DND-41 (cell line): ENCODE measurements at regions not wholly inside any gene's neighbourhood (a gene's known extent, or its start where the extent isn't known, plus 50 kb on each side); places are given as distances from the start of the nearest gene placed in this dataset.

Source experiments
- ATAC-seq: fragments of 200-7000 bp; cut with Tn5 transposase; 3 replicates; pipeline ENCODE4 v1.9.1; 2021; ENCODE audit warnings: low read depth; ENCODE audit not compliant: insufficient read depth
- DNase-seq: peaks from one replicate; pipeline ENCODE4 v3.0.0-alpha.2; 2020
- H2AFZ ChIP-seq: 2 replicates; pipeline ENCODE4 v1.6.0; 2012; ENCODE audit warnings: low read depth, low read length
- H3K27ac ChIP-seq: 2 replicates; pipeline ENCODE4 v1.5.1; 2012; ENCODE audit warnings: low read length, inconsistent platforms
- H3K27me3 ChIP-seq: fragments of 200-600 bp; sonication (generic); 2 replicates; pipeline ENCODE4 v1.6.0; 2012; ENCODE audit warnings: low read length, mild to moderate bottlenecking, inconsistent platforms; ENCODE audit not compliant: insufficient read depth, poor library complexity
- H3K36me3 ChIP-seq: 2 replicates; pipeline ENCODE4 v1.5.1; 2012; ENCODE audit warnings: low read length, inconsistent platforms; ENCODE audit not compliant: insufficient read depth
- H3K4me1 ChIP-seq: 2 replicates; pipeline ENCODE4 v1.5.1; 2012; ENCODE audit warnings: mild to moderate bottlenecking, low read length; ENCODE audit not compliant: insufficient read depth
- H3K4me2 ChIP-seq: 2 replicates; pipeline ENCODE4 v1.6.0; 2012; ENCODE audit warnings: mild to moderate bottlenecking, moderate library complexity, low read length, inconsistent platforms; ENCODE audit not compliant: insufficient read depth
- H3K4me3 ChIP-seq, 2 experiments: fragments of 200-600 bp in 1 of 2; shearing (Covaris generic) in 1 of 2; 2 replicates each; pipeline ENCODE4 v1.5.1; 2012 to 2016; ENCODE audit warnings: inconsistent platforms in 2 of 2, low read length in 2 of 2, mild to moderate bottlenecking in 2 of 2, low read depth in 1 of 2, moderate library complexity in 1 of 2
- H3K79me2 ChIP-seq: 2 replicates; pipeline ENCODE4 v1.6.0; 2012; ENCODE audit warnings: low read length, inconsistent platforms; ENCODE audit not compliant: insufficient read depth
- H3K9ac ChIP-seq: 2 replicates; pipeline ENCODE4 v1.6.0; 2012; ENCODE audit warnings: low read depth, mild to moderate bottlenecking, inconsistent platforms, low read length, moderate library complexity
- H3K9me3 ChIP-seq: 2 replicates; pipeline ENCODE4 v1.5.1; 2012; ENCODE audit warnings: low read length, moderate library complexity, mild to moderate bottlenecking, inconsistent platforms; ENCODE audit not compliant: insufficient read depth, severe bottlenecking
- H4K20me1 ChIP-seq: 2 replicates; pipeline ENCODE4 v1.6.0; 2012; ENCODE audit warnings: low read length; ENCODE audit not compliant: insufficient read depth
- EZH2 ChIP-seq: IDR thresholded peaks from 3 replicates; pipeline ENCODE4 v1.6.1; 2012; ENCODE audit warnings: borderline replicate concordance, low read depth, mild to moderate bottlenecking, moderate library complexity, low read length, inconsistent platforms; ENCODE audit not compliant: severe bottlenecking
- TF ChIP-seq, protein P1 (sequence below): IDR thresholded peaks from 2 replicates; pipeline ENCODE4 v1.5.1; 2012; ENCODE audit warnings: borderline replicate concordance, low read length, moderate library complexity, mild to moderate bottlenecking; ENCODE audit not compliant: poor library complexity, severe bottlenecking; ENCODE audit errors: extremely low read depth

DNA sequence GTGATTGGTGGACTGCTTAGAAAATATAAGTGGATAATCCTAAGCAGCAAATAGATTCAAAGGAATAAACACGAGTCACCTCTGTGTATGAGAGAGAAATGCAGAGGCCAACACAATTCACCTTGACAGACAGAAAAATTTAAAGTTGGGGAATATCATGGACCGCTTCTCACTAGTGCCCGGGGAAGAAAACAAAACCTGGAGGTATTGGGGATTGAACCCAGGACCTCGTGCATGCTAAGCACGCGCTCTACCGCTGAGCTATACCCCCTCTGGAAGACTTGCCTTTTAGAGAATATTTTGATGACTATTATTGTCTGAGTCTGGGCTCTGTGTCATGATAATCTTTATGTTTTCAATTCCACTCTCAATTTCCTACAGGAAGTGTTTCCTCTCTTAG, 111.9 kb downstream of the TRIM27 start:
- no peak overlapping the region for H3K4me3 ChIP-seq

DNA sequence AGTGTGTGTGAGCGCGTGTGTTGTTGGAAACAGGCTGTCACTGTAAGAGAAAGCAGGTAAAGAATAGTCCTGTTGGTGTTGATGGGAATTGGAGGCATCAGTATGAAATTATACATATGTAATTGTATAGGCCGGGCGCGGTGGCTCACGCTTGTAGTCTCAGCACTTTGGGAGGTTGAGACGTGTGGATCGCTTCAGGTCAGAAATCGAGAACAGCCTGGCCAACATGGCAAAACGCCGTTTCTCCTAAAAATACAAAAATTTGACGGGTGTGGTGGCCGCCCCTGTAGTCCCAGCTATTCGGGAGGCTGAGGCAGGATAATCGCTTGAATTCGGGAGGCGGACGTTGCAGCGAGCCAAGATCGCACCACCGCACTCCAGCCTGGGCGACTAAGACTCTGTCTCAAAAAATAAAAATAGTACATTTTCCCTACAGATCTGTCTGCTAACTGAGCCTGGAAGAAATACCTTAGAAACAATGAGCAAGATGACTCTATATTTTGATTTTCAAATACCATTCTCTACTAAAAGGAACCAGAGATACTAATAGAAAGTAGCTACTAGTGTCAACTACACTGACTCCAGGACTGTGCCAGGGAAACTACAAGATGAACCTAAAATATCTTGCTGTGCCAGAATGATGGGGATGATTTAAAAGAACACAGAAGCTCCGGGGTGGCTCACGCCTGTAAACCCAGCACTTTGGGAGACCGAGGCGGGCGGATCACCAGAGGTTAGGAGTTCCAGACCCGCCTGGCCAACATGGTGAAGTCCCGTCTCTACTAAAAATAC, 110.8 kb downstream of the TRIM27 start:
- no peak overlapping the region for H2AFZ ChIP-seq
- H3K79me2 ChIP-seq: no peaks in the 10 kb centered on the region
- DNase-seq (no peak), ATAC-seq (no peak)
- H3K4me2 ChIP-seq: no peak overlapping the region
- H3K4me1 ChIP-seq: no peaks in the 10 kb centered on the region
- no peaks in the 10 kb centered on the region for H4K20me1 ChIP-seq
- H3K27me3 ChIP-seq: peaks cover 23% of the 10 kb centered on the region
- H3K4me3 ChIP-seq: no peak overlapping the region
- H3K9me3 ChIP-seq: no peaks in the 10 kb centered on the region
- no peak overlapping the region for H3K27ac ChIP-seq
- TF ChIP-seq, protein P1, sequence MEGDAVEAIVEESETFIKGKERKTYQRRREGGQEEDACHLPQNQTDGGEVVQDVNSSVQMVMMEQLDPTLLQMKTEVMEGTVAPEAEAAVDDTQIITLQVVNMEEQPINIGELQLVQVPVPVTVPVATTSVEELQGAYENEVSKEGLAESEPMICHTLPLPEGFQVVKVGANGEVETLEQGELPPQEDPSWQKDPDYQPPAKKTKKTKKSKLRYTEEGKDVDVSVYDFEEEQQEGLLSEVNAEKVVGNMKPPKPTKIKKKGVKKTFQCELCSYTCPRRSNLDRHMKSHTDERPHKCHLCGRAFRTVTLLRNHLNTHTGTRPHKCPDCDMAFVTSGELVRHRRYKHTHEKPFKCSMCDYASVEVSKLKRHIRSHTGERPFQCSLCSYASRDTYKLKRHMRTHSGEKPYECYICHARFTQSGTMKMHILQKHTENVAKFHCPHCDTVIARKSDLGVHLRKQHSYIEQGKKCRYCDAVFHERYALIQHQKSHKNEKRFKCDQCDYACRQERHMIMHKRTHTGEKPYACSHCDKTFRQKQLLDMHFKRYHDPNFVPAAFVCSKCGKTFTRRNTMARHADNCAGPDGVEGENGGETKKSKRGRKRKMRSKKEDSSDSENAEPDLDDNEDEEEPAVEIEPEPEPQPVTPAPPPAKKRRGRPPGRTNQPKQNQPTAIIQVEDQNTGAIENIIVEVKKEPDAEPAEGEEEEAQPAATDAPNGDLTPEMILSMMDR: no peak
- H3K9ac ChIP-seq: no peak overlapping the region
- no peaks in the 10 kb centered on the region for H3K36me3 ChIP-seq

More for the DNA sequence above, 111.9 kb downstream of the TRIM27 start:
- no peaks in the 10 kb centered on the region for H4K20me1 ChIP-seq
- ATAC-seq (no peak), DNase-seq (no peak)
- H3K4me2 ChIP-seq: no peak overlapping the region
- no peak overlapping the region for H2AFZ ChIP-seq
- H3K79me2 ChIP-seq: no peaks in the 10 kb centered on the region
- TF ChIP-seq EZH2: no peak
- TF ChIP-seq, protein P1: no peak
- no peaks in the 10 kb centered on the region for H3K9me3 ChIP-seq
- H3K36me3 ChIP-seq: no peaks in the 10 kb centered on the region
- no peaks in the 10 kb centered on the region for H3K4me1 ChIP-seq
- H3K27me3 ChIP-seq: peaks cover 19% of the 10 kb centered on the region
- no peak overlapping the region for H3K9ac ChIP-seq
- H3K27ac ChIP-seq: no peak overlapping the region

DNA sequence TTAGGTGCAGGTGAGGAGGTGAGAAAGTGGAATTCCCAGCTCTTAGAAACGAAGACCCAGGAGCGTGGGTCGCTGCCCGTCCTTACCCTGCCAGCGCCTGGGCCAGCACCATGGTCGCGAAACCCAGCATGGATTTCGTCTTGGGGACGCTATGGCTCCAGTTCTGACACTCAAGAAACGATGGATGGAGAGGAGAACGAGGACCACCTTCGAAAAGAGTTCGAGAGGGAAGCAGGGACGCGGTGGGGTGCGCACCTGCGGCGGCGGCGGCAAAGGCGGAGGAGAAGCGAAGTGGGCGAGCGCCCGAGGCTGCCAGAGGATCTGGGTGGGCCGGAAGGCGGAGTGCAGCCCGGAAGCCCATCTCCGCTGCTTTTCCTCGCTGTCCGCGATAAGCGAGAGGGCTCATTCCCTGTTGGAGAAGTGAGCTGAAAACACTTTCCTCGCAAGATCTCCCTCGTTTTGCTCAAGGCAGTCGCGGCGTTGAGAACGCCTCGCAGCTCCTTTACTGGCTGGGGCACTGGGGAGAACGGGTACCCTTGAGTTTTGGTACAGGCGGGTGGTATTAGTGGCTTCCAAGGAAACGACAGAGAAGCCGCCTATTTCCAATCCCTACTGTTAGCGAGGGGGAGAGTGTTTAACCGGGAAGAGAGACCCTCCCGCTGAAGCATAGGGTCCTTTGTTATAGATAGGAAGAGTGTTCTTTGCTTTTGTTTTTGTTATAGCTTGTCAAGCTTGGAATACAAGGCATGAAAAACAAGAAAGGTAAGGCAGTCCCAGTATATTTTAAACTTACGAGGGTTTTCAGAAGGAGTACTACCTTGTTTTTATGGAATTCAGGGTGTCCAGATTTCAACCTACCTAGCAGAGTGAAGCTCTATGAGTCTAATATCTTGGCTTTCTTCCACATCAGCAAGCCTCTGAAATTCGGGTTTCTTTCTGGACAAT, 109.5 kb downstream of the TRIM27 start:
- Histone ChIP-seq H3K36me3 (no peaks in the 10 kb centered on the region), H3K4me2 (no peak overlapping the region), H3K27me3 (peaks cover 30% of the 10 kb centered on the region), H3K9me3 (no peaks in the 10 kb centered on the region), H2AFZ (no peak overlapping the region), H3K4me1 (no peaks in the 10 kb centered on the region), H3K9ac (no peak overlapping the region), H3K27ac (no peak overlapping the region), H3K79me2 (no peaks in the 10 kb centered on the region), H4K20me1 (no peaks in the 10 kb centered on the region), H3K4me3 (no peak overlapping the region)
- DNase-seq (no peak), ATAC-seq (no peak)
- TF ChIP-seq, protein P1: no peak
- no peak for TF ChIP-seq EZH2
